Skeletal muscle cell (primary cell): ENCODE measurements at regions not wholly inside any gene's neighbourhood (a gene's known extent, or its start where the extent isn't known, plus 50 kb on each side); places are given as distances from the start of the nearest gene placed in this dataset.

ENCODE experiments used
- DNase-seq: peaks from one replicate; pipeline ENCODE4 v3.0.0-alpha.2; 2010; ENCODE audit warnings: low read depth
- H3K4me3 ChIP-seq: 2 replicates; pipeline ENCODE4 v1.5.1; 2011; ENCODE audit warnings: low read depth, mild to moderate bottlenecking, control low read depth, low read length, moderate library complexity

DNA sequence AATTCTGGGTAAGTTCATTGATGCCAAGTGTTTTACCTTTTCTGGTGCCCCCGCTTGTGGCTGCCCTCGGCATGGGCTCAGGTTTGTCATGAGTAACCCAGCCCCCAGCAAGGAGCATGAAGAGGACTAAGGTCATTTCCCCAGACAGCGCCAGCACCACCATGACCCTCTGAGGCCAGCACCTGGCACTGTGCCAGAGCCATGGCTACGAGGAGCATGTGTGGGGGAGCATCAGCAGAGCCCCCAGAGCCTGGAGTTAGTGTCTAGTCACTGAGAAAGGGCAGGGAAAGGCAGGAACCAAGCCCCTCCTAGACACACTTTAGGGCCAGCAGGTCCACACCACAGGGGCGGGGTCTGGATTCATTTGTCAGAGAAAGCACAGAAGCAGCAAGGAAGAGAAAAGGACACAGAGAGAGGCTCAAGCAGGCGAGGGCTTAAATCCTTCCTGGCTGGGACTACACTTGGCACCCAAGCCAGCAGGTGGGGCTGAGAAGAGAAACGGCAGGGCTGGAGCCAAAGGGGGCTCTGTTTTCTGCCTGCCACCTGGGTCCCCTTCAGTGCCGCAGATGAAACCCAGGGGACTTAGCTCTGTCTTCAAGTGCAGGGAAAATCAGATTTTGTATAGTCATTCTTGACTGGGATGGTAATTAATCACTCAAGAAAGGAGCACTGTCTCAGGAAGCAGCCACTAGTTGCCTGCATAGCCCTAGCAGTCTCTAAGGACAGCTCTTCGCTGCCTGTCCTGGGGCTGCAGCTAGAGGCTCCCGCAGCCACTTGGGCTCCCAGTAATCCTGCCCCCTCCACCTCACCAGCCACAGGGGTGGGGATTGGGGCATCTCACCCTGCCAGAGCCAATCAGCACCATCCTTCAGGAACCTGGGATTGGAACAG lies 79.6 kb upstream of the ZC3H12A start:
- no peak for DNase-seq

DNA sequence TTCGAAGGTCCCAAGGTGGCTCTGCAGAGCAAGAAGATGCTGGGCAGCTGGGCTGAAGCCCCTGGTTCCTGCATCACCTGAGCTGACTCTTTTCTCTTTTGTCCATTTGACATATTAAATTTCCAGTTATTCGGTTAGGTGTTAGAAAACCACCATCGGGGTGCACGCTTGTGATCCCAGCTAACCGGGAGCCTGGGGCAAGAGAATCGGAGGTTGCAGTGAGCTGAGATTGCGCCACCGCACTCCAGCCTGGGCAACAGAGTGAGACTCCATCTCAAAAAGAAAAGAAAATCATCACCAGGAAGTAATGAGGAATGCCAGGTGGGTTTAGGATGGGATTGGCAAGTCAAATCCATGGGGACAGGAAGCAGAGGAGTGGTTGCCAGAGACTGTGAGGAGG lies 76.3 kb upstream of the ZC3H12A start:
- DNase-seq, result no peak

More for the DNA sequence above, 79.6 kb upstream of the ZC3H12A start:
- H3K4me3 ChIP-seq, result no peak overlapping the region

DNA sequence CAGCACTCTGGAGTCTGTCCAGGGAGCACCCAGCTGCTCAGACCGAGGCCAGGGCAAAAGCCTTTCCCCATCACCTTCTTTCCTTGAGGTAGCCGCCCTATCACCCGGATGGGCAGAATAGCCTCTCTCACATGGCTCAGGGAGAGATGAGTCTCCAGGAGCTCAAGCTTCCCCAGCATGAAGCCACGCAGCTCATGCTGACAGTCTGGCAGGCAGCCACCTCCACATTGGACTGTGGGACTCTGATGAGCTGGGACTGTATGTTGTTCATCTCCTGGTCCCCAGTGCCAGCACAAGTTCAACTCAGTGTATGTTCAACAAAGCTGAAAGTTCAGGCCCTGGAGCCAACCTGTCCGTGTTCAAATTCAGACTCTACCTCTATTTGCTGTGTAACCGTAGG lies 75.2 kb upstream of the ZC3H12A start:
- DNase-seq, result no peak
- H3K4me3 ChIP-seq, result no peak overlapping the region

More for the DNA sequence above, 76.3 kb upstream of the ZC3H12A start:
- H3K4me3 ChIP-seq, result no peak overlapping the region

DNA sequence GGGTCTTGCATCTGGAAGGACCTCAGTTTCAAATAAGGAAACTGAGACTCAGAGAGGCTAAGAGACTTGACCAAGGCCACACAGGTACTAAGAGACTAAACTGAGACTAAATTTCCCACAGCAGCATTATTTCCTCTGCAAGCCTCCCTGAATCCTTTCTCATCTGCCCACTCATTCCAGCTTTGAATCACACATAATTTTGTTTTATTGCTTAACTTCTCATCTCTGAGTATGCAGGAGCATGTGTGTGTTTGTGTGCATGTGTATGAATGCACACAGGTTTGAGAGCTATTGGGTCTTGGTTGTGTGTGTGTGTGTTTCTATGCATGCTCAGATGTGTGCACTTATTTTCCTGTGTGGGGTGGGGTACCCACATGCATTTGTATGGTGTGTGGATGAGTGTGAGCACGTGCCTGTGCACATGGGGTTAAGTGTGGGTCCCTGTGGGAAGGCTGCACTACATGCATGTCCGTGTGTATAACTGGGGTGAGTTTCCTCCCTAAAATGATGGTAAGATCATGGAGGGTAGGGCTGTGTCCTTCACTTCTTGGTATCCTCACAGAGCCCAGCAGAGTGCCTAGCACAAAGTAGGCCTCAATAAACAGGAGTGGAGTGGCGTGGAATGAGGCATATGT lies 74.4 kb upstream of the ZC3H12A start:
- no peak overlapping the region for H3K4me3 ChIP-seq
- no peak for DNase-seq

DNA sequence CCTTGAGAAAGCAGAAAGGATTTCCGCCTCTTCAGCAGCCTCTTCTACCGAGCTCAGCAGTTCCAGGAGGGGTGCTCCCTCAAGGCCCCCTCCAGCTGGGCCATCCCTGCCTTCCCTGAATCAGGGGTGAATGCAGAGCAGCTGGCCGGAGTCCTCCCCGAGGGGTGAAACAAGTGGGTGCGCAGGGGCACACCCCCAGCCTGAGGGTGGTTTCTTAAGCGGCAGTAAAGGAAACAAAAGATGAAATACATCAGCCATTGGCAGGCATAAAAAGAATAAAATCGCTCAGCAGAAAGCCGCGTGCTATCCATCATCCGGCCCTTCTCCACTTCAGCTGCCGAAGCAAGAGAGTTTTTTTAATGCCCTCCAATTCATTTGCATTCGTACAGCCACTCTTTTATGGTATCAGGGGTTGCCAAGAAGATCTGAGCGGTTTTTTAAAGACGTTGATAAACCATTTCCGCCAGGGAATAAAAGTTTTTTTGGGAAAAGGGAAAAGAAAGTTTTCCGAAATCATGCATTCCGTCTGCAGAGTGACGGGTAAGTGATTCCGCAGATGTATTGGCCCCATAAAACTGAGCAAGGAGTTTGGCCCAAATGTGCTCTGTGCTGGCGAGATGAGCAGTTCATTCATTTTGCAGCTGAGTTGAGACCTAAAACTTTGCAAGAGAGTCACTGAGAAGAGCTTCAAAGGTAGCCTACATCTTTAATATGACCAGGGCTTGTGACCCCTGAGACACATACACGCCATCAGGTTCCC lies 73.7 kb upstream of the ZC3H12A start:
- H3K4me3 ChIP-seq, result no peak overlapping the region
- no peak for DNase-seq

DNA sequence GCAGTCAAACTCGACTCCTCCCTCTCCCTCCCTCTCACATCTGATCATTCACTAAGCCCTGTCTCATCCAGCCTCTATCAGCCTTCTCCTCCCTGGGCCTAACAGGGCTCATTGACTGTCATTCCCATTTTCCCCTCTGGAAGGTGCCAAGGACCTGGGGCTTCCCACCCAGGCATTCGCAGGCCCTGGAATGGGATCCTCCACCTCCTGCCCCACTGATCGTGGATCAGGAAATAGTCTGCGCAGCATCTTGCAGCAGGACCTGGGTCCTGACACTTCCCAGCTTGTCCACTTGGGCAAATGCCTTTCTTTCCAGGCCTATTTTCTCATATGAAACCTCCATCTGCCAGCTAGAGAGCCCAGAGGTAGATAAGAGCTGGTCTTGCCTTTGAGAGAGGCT lies 71.2 kb upstream of the ZC3H12A start:
- no peak overlapping the region for H3K4me3 ChIP-seq
- no peak for DNase-seq

DNA sequence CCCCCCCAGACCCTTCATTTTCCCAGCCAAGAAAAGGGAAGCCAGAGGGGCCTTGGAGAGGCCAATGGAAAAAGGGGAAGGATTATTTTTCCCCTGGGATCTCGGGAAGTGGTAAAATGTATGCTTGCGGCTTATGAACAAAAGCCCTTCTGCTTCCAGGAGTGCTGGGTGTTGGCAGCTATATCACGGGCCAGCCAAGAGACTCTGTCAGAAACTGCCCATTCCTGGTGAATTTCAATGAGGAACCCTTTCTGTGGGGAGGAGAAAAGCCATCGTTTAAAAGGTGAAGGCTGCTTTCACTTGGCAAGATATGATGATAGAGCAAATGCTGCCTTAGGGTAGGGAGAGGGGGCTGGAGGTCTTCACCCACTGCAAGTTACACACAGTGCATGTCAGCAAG lies 69.7 kb upstream of the ZC3H12A start:
- no peak for DNase-seq
- H3K4me3 ChIP-seq, result no peak overlapping the region

DNA sequence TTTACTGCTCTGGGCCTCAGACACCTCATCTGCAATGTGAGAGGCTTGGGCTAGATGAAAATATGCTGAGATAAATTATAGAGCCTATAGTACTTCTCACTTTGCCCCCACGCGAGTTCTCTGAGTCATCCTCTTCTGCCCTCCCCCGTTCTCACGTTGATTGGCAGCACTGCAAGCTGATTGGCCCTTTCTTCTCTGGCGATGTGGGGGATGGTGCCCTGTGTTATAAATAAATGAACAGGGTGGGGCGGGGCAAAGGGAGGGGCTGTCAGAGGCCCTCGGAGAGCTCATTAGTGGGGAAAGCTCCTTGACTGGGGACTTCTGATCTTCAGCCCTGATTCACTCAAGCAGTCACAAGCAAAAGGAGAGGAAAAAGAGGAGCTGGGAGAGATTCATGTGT lies 64.3 kb upstream of the ZC3H12A start:
- DNase-seq, result no peak

DNA sequence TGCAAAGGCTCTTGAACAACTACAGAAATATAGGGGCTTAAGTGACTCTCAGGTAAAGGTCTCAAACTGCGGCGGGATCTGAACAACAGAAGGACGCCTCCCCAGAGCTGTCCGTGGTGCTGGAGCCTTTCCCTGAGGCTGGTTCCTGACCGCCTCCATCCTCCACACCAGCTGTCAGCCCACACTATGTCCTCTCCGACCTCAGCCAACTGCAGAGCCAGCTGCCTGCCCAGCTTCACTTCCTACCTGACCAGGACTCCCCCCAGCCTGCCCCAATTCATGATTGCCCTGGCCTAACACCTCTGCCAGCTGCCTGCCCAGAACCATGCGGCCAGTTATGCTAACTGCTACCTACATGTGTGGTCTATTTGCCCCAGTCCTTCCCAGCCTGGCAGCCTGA lies 63.6 kb upstream of the ZC3H12A start:
- no peak overlapping the region for H3K4me3 ChIP-seq
- DNase-seq, result peak; percentile 7

More for the DNA sequence above, 64.3 kb upstream of the ZC3H12A start:
- no peak overlapping the region for H3K4me3 ChIP-seq

DNA sequence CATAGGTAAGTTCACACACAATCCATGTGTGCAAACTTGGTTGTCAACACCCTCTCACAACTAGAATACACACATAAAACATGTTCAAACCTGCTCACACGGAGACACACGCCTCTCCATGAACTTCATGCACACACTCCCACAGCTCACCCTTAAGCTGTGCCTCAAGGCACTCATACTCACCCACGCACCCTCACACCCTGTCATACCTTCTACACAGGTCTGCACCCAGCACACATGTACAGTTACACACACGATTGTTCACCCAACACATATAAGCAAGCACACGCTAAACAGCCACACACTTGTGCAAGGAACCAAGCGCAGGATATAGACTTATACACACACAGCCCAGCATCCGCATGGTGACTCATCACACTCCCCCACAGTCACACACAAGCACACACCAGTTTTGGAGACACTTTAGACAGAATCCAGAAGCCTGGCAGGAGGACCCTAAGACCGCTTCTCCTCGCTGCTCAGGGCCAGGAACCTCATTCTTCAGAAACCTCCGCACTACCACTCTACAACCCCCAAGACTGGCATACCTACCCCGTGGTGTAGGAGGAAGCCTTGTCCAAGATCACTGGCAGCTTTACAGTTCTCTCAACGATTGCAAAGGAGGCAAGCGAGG lies 58.7 kb upstream of the ZC3H12A start:
- no peak overlapping the region for H3K4me3 ChIP-seq
- no peak for DNase-seq

DNA sequence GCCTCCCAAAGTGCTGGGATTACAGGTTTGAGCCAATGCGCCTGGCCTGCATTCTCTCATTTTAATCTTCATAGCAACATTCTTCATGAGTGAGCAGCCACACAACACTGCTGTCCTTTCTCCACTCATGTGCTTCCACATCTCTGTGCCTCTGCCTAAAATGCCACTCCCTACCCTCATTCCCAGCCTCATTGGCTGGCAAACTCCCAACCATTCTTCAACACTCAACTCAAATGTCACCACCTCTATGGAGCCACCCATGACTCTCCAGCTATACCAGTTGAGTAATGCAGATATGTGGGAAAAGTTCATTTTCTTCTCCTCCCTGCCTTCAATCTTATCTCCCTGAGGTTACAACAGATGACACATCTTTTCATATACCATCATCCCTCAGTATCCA lies 53.9 kb upstream of the ZC3H12A start:
- no peak overlapping the region for H3K4me3 ChIP-seq
- no peak for DNase-seq

DNA sequence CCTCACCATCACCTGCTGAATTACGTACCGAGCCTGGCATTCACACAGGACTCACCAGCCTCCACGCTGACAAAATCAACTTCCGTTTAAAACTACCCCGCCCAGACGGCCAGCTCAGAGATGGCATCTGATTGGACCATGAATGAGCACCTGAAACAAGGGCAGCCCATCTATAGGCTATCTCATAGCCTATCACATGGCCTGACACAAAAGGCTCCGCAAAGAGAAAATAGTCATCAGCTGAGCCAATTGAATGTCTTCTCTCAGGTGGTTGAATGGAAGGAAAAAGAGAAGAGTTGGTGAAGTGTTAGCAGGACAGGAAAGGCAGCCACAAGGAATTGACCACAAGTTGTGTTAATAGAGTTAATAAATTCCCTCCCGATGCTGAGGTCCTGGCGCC lies 50.6 kb upstream of the ZC3H12A start:
- DNase-seq, result no peak
- no peak overlapping the region for H3K4me3 ChIP-seq

DNA sequence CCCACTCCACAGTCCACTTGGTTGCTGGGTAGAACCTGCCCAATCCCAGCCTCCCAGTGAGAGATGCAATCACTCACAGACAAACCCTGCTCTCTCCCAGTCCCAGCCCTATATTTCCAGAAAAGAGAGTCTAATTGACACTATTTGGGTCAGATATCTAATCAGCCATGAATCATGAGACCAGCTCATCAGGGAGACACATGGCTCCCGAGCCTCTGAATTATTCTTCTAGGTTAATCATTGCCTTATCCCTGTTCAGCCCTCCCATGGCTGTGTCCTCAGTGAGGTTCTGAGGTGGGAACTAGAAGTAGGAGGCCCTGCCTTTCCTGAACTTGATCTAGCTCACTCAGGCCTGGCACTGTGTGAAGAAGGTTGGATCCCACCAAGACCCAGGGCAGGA lies 49.9 kb upstream of the ZC3H12A start:
- no peak for DNase-seq
- no peak overlapping the region for H3K4me3 ChIP-seq
